Activated CD8-positive, alpha-beta T cell treated with anti-CD3 and anti-CD28 coated beads, Interleukin-2, amount 10 ng/mL, durations not matched to agents 7 days and 5 days (primary cell): ENCODE measurements at regions not wholly inside any gene's neighbourhood (a gene's known extent, or its start where the extent isn't known, plus 50 kb on each side); places are given as distances from the start of the nearest gene placed in this dataset.

Source experiments
- ATAC-seq: fragments of 150-1000 bp; cut with Tn5 transposase; one replicate; pipeline ENCODE4 v1.10.0; 2021; ENCODE audit warnings: moderate library complexity
- CTCF ChIA-PET: fragments of 350-600 bp; sonication (Branson Sonifier 250); formaldehyde crosslinking; loops from one replicate; lab custom pipeline; 2021; ENCODE audit warnings: antibody characterized with exemption; lab: Charles Lee
- POLR2A ChIA-PET: fragments of 350-600 bp; sonication (Branson Sonifier 250); formaldehyde crosslinking; loops from one replicate; lab custom pipeline; 2021; ENCODE audit warnings: antibody characterized with exemption; lab: Charles Lee
- DNase-seq: peaks from one replicate; pipeline ENCODE4 v3.0.0-alpha.2; 2020
- H3K27ac Mint-ChIP-seq: one replicate; pipeline ENCODE4 v1.8.0; 2021; ENCODE audit warnings: mild to moderate bottlenecking, mixed read lengths
- H3K27me3 Mint-ChIP-seq: one replicate; pipeline ENCODE4 v1.8.0; 2021; ENCODE audit warnings: low read depth, mixed read lengths
- H3K36me3 Mint-ChIP-seq: one replicate; pipeline ENCODE4 v1.8.0; 2021; ENCODE audit warnings: low read depth, mixed read lengths
- H3K4me1 Mint-ChIP-seq: one replicate; pipeline ENCODE4 v1.8.0; 2021; ENCODE audit warnings: low read depth, mixed read lengths
- H3K4me3 Mint-ChIP-seq: one replicate; pipeline ENCODE4 v1.8.0; 2021; ENCODE audit warnings: mild to moderate bottlenecking, mixed read lengths
- H3K9me3 Mint-ChIP-seq: one replicate; pipeline ENCODE4 v1.8.0; 2022; ENCODE audit warnings: mixed read lengths; ENCODE audit not compliant: insufficient read depth

DNA sequence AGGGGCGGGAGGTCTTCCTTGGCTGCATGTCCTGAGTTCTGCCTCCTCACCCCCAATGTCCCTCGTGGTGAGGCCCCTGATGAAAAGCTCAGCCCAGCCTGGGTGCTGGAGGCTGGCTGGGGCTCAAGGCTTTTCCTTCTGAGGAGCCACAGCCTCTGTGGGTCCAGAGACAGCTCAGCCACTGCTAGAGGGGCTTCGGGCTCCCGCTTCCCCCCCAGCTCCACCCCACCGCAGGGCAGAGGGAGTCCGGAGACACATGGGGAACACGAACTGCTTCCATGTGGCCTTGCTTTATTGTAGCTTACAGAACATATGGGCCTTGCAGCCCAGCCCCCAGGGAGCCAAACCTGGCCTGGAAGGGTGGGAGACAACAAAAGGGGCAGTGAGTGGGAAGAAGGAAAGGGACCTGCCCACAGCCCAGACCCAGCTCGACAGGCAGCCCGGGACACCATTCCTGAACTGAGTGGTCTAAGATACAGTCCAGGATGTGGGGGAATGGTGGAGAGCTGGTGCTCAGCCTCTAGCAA lies 89.9 kb upstream of the NKX1-1 start:
- no peaks in the 10 kb centered on the region for H3K4me1 Mint-ChIP-seq
- H3K4me3 Mint-ChIP-seq = no peak overlapping the region
- H3K27ac Mint-ChIP-seq = no peak overlapping the region
- H3K27me3 Mint-ChIP-seq = no peaks in the 10 kb centered on the region
- ChIA-PET CTCF (no interaction called here), POLR2A (no interaction called here)
- DNase-seq (no peak), ATAC-seq (no peak)
- H3K36me3 Mint-ChIP-seq = no peaks in the 10 kb centered on the region
- H3K9me3 Mint-ChIP-seq = no peaks in the 10 kb centered on the region

DNA sequence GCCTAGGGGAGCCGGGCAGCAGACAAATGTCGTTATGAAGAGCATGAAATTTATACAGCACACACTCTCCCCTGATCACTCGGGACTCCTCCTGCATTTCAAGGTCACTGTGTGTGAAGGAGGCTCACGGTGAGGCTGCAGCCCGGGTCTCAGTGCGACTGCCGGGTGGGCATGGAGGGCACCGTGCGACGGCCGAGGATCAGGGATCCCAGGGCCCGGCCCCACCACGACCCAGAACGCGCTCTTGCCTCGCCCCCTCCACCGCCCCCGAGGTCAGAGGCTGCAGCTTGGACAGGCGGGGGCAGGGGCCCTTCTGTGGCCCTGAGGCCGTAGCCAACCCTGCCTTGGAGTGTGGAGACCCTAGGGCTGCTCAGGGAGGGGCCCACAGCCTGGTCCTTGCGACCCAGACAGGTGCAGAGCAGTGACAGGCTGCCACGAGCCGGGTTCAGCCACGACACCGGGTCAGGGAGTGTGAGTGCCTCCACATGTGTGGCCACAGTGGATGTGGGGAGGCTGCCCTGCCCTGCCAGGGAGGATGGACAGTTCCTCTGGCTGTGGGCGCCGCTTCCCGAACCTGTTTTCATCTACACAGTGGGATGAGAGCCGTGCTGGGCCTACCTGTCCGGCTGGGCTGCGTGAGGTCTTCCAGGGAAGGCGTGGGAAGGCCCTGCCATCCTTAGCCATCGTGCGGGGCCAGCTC lies 89.3 kb upstream of the NKX1-1 start:
- no peaks in the 10 kb centered on the region for H3K4me1 Mint-ChIP-seq
- DNase-seq (no peak), ATAC-seq (no peak)
- ChIA-PET POLR2A (no interaction called here), CTCF (no interaction called here)
- no peaks in the 10 kb centered on the region for H3K27me3 Mint-ChIP-seq
- no peak overlapping the region for H3K27ac Mint-ChIP-seq
- H3K9me3 Mint-ChIP-seq = no peaks in the 10 kb centered on the region
- H3K4me3 Mint-ChIP-seq = no peak overlapping the region
- H3K36me3 Mint-ChIP-seq = no peaks in the 10 kb centered on the region

DNA sequence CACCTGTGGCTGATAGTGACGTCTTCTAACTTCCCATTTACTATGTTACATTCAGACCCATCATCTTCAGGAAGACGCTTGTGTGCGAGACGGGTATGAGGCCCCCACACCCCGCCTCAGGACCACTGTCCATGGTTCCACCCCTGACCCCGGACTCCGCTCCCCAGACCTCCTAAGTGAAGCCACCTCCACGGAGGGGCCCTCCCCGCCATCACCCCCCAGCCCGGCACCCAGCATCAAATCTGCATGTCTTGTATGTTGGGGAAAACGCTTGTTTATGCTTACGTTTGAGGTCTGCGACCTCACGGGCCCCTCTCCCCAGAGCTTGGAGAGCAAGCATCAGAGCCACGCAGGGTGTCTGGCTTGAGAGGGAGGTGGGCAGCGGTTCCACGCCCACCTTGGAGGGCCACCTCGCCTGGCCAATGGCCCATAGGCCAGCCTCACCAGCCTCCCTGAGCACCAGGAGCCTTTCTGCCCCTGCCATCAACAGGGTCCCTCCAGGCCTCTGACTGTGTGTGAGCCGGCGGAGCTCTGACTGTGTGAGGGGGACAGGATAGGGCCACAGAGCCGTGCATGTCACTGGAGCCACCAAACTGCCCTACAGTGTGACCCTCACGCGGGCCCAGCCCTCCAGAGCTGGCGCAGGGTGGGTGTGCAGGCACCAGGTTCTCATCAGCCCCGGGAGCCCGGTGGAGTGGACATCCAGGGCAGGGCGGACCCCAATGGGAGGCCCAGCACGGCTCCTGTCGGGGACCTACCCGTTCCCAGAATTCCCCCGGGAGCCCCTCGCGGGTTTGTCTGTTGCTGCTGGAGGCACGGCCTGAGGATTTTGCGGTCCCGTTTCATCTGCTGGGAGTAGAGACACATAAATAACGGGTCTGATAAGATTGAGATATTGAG lies 88.4 kb upstream of the NKX1-1 start:
- ChIA-PET POLR2A (no interaction called here), CTCF (no interaction called here)
- H3K4me1 Mint-ChIP-seq = no peaks in the 10 kb centered on the region
- H3K9me3 Mint-ChIP-seq = no peaks in the 10 kb centered on the region
- DNase-seq (no peak), ATAC-seq (no peak)
- no peaks in the 10 kb centered on the region for H3K36me3 Mint-ChIP-seq
- no peak overlapping the region for H3K27ac Mint-ChIP-seq
- H3K4me3 Mint-ChIP-seq = no peak overlapping the region
- no peaks in the 10 kb centered on the region for H3K27me3 Mint-ChIP-seq

DNA sequence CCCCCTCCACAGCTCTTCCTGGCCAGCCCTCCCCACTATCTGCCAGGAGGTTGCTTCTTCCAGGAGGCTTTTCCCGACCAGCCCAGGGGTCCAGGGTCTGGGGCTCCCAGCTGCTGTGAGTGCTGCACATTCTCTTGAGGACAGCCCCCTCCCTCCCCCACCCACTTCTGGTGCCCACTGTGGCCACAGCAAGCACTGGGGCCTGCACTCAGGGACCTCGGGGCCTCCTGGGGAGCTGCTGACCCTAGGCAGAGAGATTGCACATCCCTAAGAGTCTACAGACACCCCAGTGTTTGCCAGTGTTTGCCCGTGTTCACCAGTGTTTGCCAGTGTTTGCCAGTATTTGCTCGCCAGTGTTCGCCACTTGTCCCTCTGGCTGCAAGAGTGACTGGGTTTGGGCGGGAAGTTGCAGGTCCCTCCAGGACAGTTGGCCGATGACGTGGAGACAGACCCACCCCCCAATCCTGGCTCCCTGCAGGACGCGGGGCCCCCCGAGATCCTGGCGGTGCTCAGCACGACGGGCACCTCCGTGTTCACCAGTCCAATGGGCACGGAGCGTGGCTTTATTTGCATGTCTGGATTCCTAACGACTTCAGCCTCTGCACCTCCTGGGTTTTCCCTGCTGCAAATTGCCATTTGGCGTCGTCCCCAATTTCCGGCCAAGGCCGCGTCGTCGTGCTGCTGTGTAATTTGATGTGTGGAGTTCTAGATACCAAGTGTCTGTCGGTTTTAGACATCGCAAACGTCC lies 87.5 kb upstream of the NKX1-1 start:
- no peak for ATAC-seq
- DNase-seq = no peak

DNA sequence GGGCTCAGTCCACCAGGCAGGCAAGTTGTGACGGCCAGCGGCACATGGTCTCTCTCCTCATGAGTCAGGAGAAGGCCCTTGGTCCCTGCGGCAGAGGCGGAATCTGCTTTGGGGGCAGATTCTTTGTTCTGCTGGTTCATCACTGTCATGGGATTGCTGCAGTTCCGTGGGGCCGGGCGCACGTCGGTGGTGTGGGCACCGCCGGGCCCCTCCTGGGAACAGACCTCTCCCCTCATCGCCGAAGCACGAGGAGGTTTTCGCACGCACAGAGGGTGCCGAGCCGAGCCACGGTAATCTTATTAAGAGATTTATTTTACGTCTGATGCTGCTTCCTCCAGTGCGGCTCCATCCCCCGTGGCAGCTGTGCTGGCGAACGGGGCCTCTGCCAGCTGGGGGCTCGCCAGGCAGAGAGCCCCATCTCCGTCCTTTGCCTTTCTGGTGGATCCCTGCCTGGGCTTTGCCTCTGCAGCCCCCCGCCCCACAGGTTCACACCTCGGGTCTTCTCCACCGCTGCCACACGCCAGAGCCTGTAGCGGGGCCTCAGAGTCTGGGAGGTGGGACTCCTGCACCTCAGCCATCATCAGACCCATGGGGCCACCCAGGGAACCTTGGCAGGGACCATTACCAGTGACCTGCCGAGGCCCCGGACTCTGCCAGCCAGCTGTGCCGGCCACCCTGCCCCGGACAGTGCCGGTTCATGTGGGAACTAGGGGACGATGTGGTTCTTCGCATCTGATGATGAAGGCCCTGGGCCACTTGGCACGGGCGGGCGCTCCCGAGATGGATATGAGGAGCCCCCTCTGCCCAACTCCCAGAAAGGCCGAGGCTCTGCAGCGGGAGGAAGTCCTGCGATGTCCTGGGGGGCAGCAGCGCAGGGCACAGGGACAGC lies 86.7 kb upstream of the NKX1-1 start:
- Mint-ChIP-seq H3K36me3 (no peaks in the 10 kb centered on the region), H3K4me1 (no peaks in the 10 kb centered on the region), H3K27ac (no peak overlapping the region), H3K9me3 (no peaks in the 10 kb centered on the region), H3K27me3 (no peaks in the 10 kb centered on the region), H3K4me3 (no peak overlapping the region)
- ChIA-PET CTCF (interaction anchor here (0.9 kb wide), 1 partner anchor 56 kb away, joined by 3 read pairs; no protein-coding TSS in a partner anchor), POLR2A (no interaction called here)
- ATAC-seq (no peak), DNase-seq (no peak)

More for the DNA sequence above, 87.5 kb upstream of the NKX1-1 start:
- ChIA-PET CTCF (no interaction called here), POLR2A (no interaction called here)
- Mint-ChIP-seq H3K4me3 (no peak overlapping the region), H3K36me3 (no peaks in the 10 kb centered on the region), H3K27me3 (no peaks in the 10 kb centered on the region), H3K27ac (no peak overlapping the region), H3K9me3 (no peaks in the 10 kb centered on the region), H3K4me1 (no peaks in the 10 kb centered on the region)

DNA sequence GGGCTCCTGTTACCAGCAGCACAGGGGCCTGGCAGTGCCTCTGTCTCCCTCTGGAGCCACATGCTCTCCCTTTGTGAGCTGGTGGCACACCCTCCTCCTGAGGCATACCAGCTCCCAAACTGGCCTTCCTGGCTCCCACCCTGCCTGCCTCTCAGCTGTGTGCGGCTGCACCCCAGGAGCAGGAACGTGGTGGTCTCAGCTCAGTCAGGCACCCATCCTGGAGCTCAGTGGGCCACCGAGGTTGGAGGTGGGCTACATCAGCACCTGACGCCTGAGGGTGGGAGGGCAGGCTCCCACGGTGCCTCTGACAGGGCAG lies 85.9 kb upstream of the NKX1-1 start:
- Mint-ChIP-seq H3K36me3 (no peaks in the 10 kb centered on the region), H3K4me1 (no peaks in the 10 kb centered on the region), H3K27me3 (no peaks in the 10 kb centered on the region), H3K4me3 (no peak overlapping the region), H3K27ac (no peak overlapping the region), H3K9me3 (no peaks in the 10 kb centered on the region)
- no peak for DNase-seq
- no peak for ATAC-seq
- ChIA-PET POLR2A (no interaction called here), CTCF (interaction anchor here (0.9 kb wide), 1 partner anchor 57 kb away, joined by 3 read pairs; no protein-coding TSS in a partner anchor)

DNA sequence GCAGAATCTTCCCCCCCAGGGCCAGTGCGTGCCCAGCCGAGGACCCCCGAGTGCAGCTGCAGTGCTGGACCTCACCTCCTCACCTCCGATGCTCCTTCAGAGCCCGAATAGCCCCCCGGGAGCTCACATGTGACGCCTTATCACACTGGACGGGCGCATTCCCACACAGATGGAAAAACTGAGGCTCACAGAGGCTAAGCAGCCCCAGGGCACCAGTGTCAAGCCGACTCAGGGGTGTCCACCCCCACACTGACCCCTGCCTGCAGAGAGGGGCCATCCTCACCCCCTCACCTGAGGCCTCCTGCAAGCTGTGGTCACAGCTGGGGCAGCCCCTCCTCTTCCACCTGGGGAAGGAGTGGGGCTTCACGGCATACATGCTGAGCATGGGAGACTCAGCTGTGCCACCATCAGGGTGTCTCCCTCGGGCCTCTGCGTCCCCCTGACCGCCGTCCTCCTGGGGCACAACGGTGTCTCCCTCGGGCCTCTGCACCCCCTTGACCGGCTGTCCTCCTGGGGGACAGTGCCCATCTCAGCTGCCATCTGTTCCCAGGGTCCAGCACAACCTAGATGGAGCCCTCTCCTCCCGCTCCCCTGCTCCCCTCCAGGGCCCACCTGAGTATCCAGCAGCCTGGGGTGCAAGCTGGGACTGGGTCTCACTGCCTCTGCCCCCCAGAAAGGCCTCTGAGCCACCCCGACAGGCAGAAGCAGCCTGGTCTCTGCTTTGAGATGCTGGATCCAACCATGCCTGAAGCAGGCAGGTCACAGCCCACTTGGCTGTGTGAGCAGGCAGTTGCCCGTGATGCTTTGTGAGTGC lies 85.3 kb upstream of the NKX1-1 start:
- no peaks in the 10 kb centered on the region for H3K4me1 Mint-ChIP-seq
- DNase-seq (no peak), ATAC-seq (no peak)
- H3K27ac Mint-ChIP-seq = no peak overlapping the region
- CTCF ChIA-PET = interaction anchor here (0.9 kb wide), 1 partner anchor 58 kb away, joined by 3 read pairs; no protein-coding TSS in a partner anchor
- H3K27me3 Mint-ChIP-seq = no peaks in the 10 kb centered on the region
- H3K36me3 Mint-ChIP-seq = no peaks in the 10 kb centered on the region
- POLR2A ChIA-PET = no interaction called here
- no peaks in the 10 kb centered on the region for H3K9me3 Mint-ChIP-seq
- H3K4me3 Mint-ChIP-seq = no peak overlapping the region

DNA sequence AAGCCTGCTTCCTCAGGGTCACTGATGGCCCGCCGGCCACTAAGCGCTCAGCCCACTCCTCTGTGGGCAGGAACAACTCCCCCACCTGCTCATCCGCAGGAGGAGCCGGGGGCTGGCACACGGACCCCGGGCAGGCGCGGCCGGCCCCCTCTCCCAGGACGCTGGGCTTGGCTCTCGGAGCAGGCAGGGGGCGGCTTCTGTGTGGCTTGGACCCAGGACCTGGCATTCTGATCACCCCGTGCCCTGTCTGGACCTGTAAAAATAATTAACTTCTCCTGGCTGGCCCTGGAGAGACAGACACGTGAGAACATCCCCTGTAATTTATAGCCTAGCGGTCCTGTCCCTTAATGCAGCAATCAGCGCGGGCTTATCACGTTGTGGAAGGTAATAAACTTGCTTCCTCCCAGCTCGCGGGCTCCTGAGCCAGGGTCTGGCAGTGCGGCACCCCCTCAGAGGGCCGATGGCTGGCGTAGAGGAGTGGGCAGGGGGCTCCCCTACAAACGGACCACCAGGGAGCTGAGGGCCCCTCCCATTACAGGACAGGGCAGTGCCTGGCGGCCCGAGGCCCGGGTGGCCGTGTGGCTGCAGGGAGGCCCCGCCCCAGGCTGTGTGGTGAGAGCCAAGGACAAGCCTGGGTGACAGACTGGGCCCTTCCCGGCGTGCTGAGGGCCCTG lies 84.5 kb upstream of the NKX1-1 start:
- no peak overlapping the region for H3K4me3 Mint-ChIP-seq
- H3K27ac Mint-ChIP-seq = no peak overlapping the region
- POLR2A ChIA-PET = no interaction called here
- CTCF ChIA-PET = no interaction called here
- peaks cover 6% of the 10 kb centered on the region for H3K9me3 Mint-ChIP-seq
- ATAC-seq (no peak), DNase-seq (no peak)
- H3K36me3 Mint-ChIP-seq = peaks cover 2% of the 10 kb centered on the region
- peaks cover 2% of the 10 kb centered on the region for H3K27me3 Mint-ChIP-seq
- H3K4me1 Mint-ChIP-seq = no peaks in the 10 kb centered on the region

DNA sequence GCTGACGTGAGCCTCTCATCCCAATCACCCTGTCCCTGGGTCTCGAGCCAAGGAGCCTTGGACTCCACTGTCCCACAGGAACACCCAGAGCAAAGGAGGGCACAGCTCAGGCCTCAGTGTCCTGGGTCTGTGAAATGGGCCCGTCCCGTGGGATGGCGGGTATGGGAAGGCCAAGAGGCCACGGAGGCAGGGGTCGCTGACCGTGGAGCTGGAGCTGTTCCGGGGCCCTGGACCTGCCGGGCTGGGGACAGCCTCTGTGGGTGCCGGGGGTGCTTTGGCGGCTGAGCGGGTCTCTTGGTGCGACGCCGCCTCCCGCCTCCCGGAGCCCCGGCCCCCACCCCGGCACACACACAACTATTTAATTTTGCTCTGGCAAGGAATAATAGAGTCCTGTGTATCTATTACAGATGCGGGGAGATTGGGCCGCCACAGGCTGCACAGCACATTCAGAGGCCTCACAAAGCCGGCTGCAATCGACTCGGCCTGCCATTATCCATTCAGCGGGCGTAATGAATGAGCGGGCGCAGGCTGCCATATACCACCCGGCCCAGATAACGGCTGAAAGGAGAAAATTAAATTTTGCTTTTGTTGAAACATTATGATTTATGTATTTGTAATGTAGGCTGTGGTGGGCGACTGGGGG lies 83.9 kb upstream of the NKX1-1 start:
- CTCF ChIA-PET = no interaction called here
- Mint-ChIP-seq H3K27me3 (peaks cover 6% of the 10 kb centered on the region), H3K27ac (no peak overlapping the region), H3K36me3 (peaks cover 6% of the 10 kb centered on the region), H3K9me3 (peaks cover 10% of the 10 kb centered on the region), H3K4me1 (no peaks in the 10 kb centered on the region), H3K4me3 (no peak overlapping the region)
- ATAC-seq (no peak), DNase-seq (no peak)
- POLR2A ChIA-PET = no interaction called here

DNA sequence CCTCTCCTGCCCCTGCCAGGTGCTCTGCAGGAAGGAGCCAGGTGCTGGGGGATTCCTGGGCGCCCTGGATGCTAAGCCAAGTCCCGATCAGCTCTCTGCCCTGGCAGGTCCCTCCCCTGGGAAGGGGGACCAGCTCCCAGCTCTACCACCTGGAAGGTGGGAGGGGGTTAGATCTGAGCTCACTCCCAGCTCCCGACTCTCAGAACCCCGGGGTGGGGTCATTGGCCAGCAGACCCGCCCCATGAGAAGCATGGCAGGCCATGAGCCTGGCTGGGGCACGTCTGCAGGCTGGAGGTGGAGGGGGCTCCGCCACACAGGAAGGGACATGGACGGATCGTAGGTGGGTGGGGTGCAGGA lies 83.4 kb upstream of the NKX1-1 start:
- no peaks in the 10 kb centered on the region for H3K4me1 Mint-ChIP-seq
- no peak overlapping the region for H3K4me3 Mint-ChIP-seq
- peaks cover 7% of the 10 kb centered on the region for H3K27me3 Mint-ChIP-seq
- peaks cover 12% of the 10 kb centered on the region for H3K9me3 Mint-ChIP-seq
- no peak for DNase-seq
- no peak overlapping the region for H3K27ac Mint-ChIP-seq
- ChIA-PET POLR2A (no interaction called here), CTCF (no interaction called here)
- ATAC-seq = no peak
- H3K36me3 Mint-ChIP-seq = peaks cover 6% of the 10 kb centered on the region
